HepG2 (cell line): ENCODE measurements at regions not wholly inside any gene's neighbourhood (a gene's known extent, or its start where the extent isn't known, plus 50 kb on each side); places are given as distances from the start of the nearest gene placed in this dataset.

Experiments
- CBX5 ChIP-seq: sonication (generic); formaldehyde crosslinking; IDR thresholded peaks from 2 replicates; pipeline ENCODE4 v1.4.0; 2020; ENCODE audit warnings: missing genetic modification reagents, borderline replicate concordance
- CHD2 ChIP-seq: IDR thresholded peaks from 2 replicates; pipeline ENCODE4 v1.6.1; 2011; ENCODE audit warnings: low read depth, low read length, improper control_type of control experiment
- CTCF ChIP-seq: sonication (generic); formaldehyde crosslinking; IDR thresholded peaks from 2 replicates; pipeline ENCODE4 v1.5.0; 2020; ENCODE audit warnings: mild to moderate bottlenecking, missing genetic modification reagents, moderate library complexity
- ETV6 ChIP-seq: sonication (generic); formaldehyde crosslinking; conservative IDR thresholded peaks from 2 replicates; pipeline ENCODE4 v1.4.0; 2020; ENCODE audit warnings: missing genetic modification reagents
- GMEB2 ChIP-seq: IDR thresholded peaks from 2 replicates; pipeline ENCODE4 v1.6.1; 2016; ENCODE audit warnings: missing biosample characterization, missing genetic modification reagents, low read depth
- MXI1 ChIP-seq: IDR thresholded peaks from 3 replicates; pipeline ENCODE4 v1.6.1; 2012; ENCODE audit warnings: low read depth, low read length, inconsistent platforms, borderline replicate concordance
- MYC ChIP-seq: sonication (generic); formaldehyde crosslinking; IDR thresholded peaks from 2 replicates; pipeline ENCODE4 v1.9.0; 2021; ENCODE audit warnings: missing genetic modification reagents, borderline replicate concordance
- POLR2A ChIP-seq, 2 experiments: IDR thresholded peaks; 2 replicates each; pipeline ENCODE4 v1.6.1; 2011; ENCODE audit warnings: low read depth in 2 of 2, low read length in 2 of 2, mild to moderate bottlenecking in 1 of 2, moderate library complexity in 1 of 2; ENCODE audit not compliant: insufficient read depth in 1 of 2
- TEAD3 ChIP-seq: optimal IDR thresholded peaks from 2 replicates; pipeline ENCODE3; 2016; ENCODE audit warnings: borderline replicate concordance
- ZNF34 ChIP-seq: sonication (generic); formaldehyde crosslinking; IDR thresholded peaks from 2 replicates; pipeline ENCODE4 v1.4.0; 2020; ENCODE audit warnings: mild to moderate bottlenecking, missing genetic modification reagents, borderline replicate concordance
- ZSCAN22 ChIP-seq: sonication (generic); formaldehyde crosslinking; IDR thresholded peaks from 2 replicates; pipeline ENCODE4 v1.4.0; 2020; ENCODE audit warnings: mild to moderate bottlenecking, missing genetic modification reagents

- TF ChIP-seq ZSCAN22 (CRISPR knock-in tag) (no peak), CTCF (CRISPR knock-in tag) (no peak), GMEB2 (CRISPR knock-in tag) (no peak), ETV6 (CRISPR knock-in tag) (no peak), POLR2A (IDR thresholded peaks at IDR 0.05; ENCODE audit: insufficient read depth in 1 of 2, low read depth in 2 of 2, low read length in 2 of 2) (no peak), ZNF34 (CRISPR knock-in tag) (no peak), TEAD3 (CRISPR knock-in tag) (no peak), MYC (no peak), MXI1 (no peak), CBX5 (CRISPR knock-in tag) (no peak), CHD2 (no peak)
Observed at GRCh38 chr15:93286446-93286845, 197.4 kb upstream of the RGMA start.
